ENCODE measurements at regions not wholly inside any gene's neighbourhood (a gene's known extent, or its start where the extent isn't known, plus 50 kb on each side); places are given as distances from the start of the nearest gene placed in this dataset.

- TF ChIP-seq, protein P1, sequence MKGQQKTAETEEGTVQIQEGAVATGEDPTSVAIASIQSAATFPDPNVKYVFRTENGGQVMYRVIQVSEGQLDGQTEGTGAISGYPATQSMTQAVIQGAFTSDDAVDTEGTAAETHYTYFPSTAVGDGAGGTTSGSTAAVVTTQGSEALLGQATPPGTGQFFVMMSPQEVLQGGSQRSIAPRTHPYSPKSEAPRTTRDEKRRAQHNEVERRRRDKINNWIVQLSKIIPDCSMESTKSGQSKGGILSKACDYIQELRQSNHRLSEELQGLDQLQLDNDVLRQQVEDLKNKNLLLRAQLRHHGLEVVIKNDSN (IDR thresholded peaks at IDR 0.05): no peak
- no peak for TF ChIP-seq RAD21 (IDR thresholded peaks at IDR 0.05; ENCODE audit: low read depth)
Measured at GRCh38 chr6:6880745-6881437, 226.9 kb upstream of the RREB1 start.

All from Ishikawa (cell line).